ENCODE measurements at regions not wholly inside any gene's neighbourhood (a gene's known extent, or its start where the extent isn't known, plus 50 kb on each side); places are given as distances from the start of the nearest gene placed in this dataset.

DNA sequence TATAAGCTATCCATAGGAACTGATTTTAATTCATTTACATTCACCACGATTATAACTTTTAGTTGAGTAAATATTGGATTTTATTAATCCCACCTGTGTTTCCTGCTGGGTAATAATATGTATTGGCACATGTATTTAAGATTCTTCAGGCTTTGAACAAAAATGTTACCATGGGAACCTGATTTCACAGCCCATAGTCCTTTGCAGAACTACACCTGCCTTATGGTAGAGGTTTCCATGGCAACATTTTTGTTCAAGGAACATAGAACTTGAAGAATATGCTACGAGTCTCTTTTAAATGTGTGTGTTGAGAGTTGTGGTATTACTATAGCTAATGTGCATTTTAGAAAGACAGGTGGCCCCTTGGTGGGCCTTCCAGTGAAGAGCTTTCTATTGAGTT lies 317.4 kb downstream of the SAMD5 start:
- DNase-seq: no peak

DNA sequence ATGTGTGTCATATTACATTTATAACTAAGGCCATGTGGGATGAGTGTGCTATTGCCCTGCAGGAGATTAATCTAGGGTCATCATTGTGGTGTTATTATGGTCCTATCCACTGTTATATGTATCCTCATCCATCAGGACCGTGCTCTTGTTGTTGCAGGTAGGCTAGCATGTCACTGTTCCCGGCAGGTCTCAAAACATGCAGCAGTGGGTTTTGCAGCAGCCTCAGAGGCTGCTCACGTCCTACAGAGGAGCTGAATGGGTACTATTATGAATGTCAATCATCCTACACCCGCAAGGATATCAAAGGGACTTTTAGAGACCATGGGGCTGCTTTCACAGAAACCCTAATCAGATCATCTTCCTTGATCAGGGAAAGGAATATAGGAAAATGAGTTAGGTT lies 318.2 kb downstream of the SAMD5 start:
- DNase-seq: no peak

DNA sequence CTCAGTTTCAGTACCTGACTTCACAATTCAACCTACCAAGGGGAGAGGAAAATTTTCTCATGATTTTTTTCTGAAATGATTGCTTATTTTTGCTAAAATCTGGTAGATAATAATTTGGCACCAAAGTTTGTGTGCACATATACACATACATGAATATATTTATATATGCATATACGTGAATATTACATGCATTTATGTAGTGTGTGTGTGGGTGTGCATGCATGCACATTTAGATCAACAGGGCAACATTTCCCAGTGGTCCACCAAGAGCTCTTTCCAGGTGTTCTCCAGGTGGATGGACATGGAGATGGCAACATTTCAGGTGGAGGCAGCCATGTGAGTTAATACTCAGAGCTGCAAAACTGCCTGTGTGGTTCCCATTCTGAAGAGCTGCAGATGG lies 320.9 kb downstream of the SAMD5 start:
- DNase-seq: no peak

DNA sequence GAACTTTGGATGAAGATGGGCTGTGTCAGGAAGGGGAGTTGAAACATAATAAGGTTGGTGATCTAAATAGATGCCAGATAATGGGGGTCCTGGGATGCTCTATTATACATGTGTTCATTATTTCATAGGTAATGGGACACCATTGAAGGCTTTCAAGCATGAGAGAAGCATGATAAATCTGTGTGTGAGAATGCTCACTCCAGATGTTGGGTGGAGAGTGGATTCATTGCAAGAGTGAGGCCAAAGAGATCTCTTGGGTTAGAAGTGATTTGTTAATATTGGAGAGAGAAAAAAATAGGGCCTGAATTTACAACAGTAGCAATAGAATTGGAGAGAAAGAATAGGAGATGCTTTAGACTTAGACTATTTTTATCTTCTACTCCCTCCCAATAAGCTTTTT lies 321.3 kb downstream of the SAMD5 start:
- DNase-seq: no peak

DNA sequence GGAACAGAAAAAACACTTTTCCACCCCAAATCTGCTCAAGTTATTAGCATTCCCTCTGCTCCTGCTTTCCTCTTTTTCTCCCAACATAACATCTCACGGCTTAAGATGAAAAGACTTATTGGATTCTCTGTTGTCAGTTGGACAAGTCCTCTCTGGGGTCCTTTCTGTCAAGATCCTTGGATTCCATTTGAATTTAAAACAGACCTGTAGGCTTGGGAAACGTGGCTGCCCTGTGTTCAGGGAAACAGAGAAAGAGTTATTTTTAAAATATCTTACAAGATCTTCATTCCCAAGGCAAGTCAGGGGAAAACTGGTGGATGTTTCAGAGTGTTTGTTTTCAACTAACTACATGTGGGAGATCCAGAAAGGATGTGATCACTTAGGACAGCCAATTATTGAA lies 322.9 kb downstream of the SAMD5 start:
- no peak for DNase-seq

DNA sequence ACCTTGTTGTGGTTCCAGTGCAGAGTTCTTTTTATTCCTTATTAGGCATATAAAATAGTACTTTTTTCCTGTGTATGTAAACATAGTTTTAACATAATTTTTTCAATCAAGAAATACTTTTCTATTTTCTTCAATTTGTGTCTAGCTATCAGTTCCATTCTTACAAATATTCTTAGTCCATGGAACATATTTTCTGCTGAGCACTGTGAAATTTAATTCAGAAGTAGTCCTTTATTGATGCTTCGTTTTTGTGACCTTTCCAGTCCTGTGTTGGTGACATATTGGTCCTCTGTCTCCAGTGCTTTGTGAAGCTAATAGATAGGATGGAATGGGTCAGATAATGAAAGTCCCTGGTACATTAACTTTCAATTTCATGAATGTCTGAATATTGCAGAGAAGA lies 325.1 kb downstream of the SAMD5 start:
- DNase-seq: no peak

DNA sequence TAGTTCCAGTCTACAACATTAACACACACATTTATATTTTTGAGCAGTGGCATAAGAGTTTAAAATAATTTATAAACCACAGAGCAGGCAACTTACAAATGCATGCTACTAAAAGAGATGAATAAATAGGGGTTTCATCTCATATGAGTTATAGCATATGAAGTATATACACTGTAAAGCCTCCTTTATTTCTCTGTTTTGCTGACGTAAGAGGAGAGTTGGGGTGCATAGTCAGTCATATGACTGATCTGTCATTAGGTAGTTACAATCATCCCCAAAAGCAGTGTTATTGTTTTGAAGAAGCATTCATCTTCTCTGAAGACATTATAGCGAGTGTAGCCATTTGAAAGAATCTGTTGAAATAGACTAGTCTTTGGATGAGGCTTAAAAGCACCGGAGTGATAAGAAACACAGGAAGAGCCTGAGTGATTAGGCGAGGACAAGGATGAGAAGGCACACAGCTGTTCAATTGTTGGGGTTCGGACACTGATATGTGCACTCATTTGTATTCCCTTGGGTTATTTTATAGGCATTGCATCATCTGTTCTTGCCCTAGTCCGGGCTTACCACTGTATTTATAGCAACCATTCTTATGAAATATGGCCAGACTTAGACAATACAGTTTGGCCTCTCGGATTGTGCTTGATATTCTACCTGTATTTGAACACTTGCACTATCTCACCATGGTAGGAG lies 325.7 kb downstream of the SAMD5 start:
- no peak for DNase-seq

DNA sequence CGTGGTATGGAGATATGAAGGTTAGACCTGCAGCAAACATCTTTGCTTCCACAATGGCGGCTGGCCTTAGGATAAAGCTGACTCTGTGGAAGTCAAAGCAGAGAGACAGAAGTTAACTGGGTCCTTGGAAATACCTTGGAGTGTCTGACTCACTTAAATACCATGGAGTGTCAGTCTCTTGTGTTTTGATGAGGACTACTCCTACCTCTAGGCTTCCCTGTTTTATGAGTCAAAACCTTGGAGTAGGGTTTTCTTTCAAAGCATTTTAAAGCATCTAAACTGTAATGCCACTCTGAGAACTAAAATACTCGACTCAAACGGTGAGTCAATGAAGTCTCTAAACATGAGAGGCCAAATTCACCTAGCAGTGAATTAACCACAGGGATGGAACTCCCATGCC lies 329.1 kb downstream of the SAMD5 start:
- DNase-seq: no peak

DNA sequence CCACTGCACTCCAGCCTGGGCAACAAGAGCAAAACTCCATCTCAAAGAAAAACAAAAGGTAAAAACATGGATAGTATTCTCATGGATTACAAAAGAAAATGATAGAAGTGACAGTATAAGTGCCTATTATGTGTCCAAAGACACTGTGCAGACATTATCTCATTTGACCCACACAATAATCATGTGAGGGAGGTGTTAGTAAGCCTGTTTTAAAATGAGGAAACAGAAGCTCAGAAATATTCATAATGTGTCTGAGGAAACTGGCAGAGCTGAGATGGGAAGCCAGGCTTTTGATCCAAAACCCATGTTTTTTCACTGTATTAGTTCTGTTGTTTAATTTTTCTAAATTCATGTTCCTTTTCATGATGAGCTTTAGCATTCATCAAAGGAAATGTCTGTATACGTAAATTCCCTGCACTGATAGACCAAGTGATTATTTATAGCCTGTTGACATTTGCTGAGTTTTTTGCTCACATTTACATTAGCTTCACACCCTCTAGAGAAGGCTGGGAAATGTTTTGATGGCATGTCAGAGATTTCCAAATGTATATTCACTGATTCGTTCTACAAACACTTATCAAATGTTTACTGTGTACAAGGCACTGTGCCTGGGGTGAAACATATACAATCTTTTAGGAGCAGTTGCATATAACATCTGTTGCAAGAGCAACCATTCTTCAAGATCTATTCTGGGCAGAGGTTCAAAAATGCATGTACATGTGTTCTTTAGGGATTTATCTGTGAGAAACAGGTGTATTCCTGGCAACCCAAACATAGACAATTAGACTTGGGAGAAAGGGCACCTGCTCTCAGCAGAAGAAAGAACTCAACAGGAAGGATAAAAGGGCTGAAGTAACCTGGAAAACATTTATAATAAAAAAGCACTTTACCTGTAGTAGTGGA lies 331.5 kb downstream of the SAMD5 start:
- DNase-seq: no peak

DNA sequence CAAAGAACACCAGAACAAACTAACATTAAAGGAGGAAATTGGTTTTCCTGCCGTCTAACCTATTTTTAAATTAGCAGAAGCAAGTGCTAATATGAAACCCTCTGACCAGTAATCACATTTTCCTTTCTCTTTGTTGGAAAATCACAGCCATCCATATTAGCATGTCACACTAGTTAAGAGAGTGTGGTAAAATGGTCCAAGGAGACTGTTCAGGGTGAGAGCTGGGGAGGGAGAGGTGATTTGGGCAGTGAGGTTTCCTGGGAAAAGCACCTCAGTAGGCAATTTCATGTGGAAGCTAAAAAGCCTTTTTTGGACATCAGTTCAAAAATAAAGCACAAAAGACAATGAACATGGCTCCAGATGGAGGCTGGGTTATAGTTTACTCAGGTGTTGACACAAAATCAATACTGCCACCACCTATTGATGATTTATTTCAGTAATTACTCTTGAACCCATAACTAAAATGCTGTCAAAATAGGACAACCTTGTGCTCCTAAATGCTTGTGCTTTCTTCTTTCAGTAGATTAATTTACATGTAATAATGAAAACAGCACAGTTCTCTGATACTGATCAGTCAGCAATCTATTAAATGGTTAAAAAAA lies 333.2 kb downstream of the SAMD5 start:
- no peak for DNase-seq

DNA sequence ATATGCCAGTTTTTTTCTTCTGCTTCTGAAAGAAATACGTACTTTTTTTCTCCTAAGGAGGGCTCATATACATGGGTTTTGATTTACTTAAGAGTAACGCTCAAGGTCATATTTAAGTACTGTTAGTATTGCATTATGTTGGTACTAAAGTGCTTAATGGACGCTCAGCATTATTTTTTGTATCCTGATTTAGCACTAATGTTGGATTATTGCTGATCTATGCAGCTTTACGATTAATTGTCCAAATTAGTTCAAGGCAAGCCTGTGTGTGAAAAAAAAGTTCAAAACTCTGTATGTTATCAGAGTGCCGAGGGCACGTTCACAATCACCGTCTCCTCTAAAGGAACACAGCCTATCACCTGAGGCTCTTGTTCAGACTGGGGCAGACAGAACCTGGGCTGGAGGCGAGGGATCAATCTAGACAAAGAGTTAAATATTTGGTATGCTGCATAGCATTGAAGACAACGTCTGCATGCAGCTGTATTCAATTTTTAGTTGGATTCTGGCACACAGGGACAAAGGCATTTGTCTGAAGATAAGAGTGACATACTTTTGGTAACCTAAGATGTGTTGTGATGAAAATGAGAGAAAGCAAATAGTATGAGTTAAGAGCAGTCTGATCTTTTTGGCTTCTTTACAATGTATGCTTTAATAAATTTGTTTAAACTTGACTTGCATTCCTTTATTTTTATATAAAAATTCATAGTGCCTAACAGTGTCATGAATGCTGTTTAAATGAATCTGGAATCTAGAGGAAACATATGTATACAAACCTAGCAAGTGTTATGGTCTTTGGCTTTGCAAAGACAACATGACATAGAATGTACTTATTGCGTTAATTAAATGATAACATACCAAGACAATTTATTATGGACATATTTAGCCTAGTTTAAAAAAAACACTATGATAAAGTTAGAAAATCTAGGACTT lies 341.2 kb downstream of the SAMD5 start:
- DNase-seq: no peak

DNA sequence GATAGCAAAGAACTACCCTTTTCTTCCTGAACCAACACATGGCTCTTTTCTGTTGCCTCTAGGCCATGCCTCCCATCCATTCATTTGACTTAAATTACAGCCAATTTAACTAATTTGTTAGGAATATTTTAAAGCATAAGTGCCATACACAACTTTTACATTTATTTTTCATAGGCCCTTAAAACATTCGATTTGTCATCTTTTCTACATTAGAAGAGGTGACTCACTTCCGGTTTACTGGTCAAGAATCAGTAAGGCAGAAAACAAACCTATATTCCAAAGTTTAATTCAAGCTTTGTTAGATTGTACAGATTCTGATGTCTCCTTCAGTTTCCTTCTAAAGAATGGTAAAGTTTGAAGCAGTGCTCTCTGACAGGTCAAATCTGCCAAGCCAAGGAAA lies 344.3 kb downstream of the SAMD5 start:
- no peak for DNase-seq

DNA sequence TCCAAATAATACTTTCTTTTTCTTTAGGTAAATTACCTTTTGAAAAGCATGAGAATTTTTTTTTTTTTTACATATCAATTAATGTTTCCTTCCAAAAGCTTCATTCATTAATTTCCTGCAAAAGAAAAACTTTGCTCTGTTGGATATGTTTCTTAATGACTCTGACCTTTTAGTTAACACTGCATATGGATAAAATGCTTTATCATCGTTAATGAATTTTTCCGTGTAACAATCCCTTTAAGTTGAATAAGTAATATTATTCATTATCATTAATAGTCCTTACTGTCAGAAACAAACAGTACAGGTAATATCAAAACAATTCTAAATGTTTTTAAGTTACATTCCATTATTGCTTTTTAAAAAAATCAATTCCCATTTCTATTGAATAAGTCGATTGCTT lies 345.1 kb downstream of the SAMD5 start:
- no peak for DNase-seq

DNA sequence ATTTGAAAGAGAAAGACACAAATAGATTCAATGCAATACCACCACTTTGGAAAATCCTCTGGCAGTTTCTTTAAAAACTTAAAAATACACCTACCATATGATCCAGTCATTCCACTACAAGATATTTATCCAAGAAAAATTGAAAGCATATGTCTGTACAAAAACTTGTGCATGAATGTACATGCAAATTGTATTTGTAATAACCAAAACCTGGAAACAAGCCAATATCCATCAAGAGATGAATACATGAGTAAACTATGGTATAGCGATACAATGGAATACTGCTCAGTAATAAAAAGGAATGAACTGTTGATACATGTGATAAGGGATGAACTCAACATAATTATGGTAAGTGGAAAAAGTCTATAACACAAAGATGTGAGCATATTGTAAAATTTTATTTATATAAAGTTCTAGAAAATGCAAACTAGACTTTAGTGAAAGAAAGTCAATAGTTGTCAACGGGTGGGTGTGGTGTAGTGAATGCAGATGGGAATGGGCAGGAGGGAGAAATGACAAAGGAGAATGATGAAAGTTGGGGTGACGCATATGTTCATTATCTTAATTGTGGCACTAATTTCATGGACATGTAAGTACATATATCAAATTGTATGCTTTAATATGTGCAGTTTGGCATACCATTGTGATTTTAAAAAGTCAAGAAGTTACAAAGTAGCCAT lies 347.5 kb downstream of the SAMD5 start:
- no peak for DNase-seq

DNA sequence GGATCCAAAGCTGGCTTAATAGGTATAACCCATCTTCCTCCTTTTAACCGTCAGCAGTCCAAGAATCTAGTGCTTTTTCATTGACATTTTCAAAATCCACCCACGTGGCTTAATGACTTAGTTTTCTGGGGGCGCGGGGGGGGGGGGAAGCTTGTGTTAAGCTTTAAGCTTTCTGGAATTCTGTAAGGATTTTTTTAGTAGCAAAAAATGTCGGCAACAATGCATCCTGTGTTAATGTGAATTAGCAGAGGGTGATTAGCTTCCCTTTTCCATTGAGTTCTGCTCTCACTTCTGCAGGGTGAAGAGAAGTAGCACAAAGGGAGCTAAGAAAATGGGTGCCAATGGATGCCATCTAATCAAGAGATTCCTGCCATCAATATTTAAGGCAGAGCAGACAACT lies 348.2 kb downstream of the SAMD5 start:
- no peak for DNase-seq

DNA sequence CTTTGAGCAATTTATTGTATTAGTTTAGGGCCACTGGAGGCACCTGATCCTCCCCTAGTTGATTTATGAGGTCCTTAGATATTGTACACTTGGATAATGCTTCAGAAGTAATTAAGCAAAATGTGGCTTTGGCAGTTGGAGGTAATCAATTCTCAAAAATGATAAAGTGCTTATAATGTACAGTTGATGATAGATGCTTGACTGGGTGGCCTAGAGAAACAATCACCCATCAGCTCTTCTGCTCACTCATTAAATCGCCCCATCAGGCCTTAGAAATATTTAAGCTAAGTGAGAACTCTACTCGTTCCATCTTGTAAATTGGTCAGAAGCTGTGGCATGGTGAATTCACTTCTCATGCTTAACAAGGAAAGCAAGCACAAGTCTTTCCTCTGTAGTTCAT lies 349.9 kb downstream of the SAMD5 start:
- DNase-seq: no peak

DNA sequence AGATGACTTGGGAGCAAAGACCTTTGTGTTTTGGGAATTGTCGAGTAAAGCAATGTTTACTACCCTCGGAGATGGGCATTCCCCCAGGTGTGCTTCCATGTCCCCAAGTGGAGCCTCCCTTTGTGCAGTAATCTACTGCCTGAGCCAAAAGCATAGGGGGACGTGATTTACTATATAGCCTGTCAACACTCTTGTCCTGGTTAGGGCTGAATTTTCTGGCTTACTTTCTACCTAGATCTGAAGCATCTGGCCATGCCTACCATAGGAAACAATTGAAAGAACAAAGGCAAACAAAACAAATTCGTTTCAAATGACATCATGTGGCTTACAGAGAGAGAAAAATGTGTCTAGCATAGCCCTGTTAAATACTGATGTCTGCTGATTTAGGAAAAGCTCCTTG lies 350.6 kb downstream of the SAMD5 start:
- no peak for DNase-seq

DNA sequence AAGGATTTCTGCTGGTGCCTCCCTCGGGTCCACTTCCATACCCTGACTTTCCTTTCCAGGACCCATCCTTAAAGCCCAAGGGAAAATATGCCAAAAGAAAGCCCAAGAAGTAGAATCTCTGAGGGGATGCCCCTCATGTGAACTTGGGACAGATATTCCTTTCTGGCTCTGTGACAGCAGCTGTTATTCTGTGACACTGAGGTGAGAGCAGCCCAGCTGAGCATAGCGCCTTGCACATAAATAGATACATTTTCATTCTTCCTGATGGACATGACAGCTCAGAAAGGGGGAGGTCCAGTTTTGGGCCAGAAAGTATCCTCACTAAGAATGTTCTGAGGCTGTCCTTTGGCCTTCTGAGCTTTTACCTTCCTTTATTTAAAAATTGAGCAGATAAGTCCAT lies 353.2 kb downstream of the SAMD5 start:
- no peak for DNase-seq

DNA sequence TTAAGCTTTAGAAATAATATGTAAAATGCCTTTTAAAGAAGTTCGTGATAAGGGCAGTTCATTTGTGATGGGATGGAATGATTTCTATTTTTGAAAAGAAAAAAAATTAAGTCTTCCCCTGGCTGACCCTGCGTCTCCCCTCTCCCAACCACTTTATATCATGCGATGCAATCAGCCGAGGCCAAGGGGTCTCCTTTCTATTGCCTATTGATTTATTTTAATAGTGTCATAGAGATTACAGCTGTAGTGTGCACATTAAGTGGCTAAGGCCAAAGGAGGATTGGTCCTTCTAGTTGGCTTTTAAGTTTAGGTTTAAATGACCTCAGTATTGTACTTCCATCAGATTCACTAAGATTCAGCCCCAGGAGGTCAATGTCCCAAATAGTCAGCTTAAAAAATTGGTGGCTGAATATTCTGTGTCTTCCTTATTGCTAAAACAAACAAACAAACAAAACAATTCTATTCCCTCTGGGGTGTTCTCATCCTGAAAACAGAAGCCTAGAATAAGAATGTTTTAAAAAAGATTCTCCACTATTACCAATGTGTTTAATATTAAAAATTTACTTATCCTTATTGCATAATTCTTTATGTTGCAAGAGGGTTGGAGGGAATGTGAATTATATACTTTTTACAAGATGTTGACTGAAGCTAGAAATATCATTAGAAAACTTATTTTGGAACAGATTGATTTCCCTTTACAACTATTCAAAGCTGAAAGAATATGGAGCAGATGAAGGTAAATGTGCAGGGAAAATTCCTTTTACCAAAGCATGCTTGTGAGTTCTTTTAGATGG lies 359.1 kb downstream of the SAMD5 start:
- DNase-seq: no peak

DNA sequence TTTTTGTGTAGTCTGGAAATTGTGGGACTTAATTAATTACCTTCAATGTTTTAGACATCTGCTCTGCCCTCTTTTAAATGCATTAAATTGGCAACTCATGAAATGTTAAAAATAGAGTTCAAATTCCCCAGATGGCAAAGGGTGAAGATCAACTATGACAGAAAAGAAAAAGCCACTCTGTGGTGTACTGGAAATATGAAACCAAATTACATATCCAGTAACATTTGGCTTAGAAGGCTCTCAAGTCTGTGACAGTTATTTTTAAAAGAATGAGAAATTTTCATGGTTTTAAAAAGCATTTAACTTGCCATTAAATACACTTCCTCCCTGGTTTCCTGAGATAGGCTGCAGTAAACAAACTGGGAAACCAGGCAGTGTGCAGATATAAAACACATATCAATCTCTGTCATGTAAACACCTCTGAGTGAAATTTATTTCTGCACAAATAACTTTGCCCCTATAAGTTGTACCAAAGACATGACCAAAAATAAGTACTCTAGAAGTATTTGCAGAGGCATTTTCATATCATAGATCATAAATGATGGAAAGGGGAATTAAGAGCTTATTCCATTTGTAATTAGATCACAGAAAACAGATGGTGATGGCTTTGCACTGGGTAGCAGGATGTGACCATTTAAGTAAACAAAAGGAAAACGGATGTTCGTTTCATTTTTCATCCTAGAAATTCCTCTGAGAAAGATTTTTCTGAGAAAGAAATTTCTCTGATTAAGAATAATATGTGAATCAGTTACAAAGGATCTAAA lies 360.1 kb downstream of the SAMD5 start:
- DNase-seq: no peak

DNA sequence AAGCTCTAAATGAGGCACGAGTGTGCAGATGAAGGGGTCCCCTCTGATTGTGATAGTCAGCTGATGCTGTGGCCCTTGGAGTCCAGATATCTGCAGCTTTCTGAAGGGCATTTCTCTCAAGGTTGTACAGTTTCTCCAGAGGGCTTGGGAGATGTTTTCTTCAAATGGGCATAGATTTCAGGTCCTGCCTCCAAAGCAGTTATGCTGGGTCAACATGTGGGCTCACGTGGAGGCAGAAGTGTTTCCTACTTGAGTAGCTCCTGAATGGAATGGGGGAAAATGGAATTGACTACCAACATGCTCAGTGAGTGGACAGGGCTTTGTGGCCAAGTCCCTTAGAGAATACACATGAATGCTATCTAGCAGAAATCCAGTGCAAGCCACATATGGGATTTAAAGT lies 360.7 kb downstream of the SAMD5 start:
- no peak for DNase-seq
